ENCODE measurements at regions not wholly inside any gene's neighbourhood (a gene's known extent, or its start where the extent isn't known, plus 50 kb on each side); places are given as distances from the start of the nearest gene placed in this dataset.

DNA sequence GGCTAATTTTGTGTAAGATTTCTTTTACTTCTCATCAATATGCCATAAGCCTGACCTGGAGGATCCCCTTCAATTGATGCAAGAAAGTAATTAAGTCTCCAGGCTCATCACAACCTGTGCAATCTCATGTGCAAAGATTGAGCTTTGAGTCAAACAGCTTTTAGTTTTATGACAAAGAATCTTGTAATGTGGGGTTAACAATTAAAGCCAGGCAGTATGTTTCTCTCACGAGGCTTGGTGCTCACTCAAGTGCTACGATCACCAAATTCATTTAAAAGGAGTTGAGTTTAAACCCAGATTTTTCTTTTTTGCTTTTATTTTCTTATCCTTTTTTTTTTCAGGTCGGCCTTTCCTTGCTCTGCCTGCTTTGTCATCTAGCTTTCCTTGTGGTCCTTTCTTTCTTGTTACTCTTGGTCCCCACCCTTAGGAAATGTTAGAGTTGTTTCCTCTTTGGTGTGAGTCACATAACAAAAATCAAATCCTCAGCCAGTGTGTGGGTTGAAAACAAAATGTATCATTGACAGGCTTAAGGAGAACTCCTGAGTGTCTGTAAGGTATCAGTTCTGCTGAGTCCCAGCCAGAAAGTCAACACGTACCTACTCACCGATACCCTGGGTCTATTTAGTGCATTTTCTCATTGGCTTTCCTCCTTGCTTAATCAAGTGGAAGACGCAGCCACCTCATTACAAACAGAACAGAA lies 1037.2 kb downstream of the ADGRL2 start:
- Histone ChIP-seq H3K79me2 (ENCODE audit: control insufficient read depth, insufficient read depth, low read length) (no peaks in the 10 kb centered on the region), H3K4me1 (ENCODE audit: control insufficient read depth, insufficient read depth, low read length) (no peaks in the 10 kb centered on the region), H3K27me3 (replicated peaks in 1 of 2; ENCODE audit: control insufficient read depth in 2 of 2, insufficient read depth in 2 of 2, low read length in 1 of 2) (no peaks in the 10 kb centered on the region), H3K27ac (ENCODE audit: control insufficient read depth, insufficient read depth) (no peak overlapping the region), H4K20me1 (ENCODE audit: control insufficient read depth, insufficient read depth) (no peaks in the 10 kb centered on the region), H3K9ac (ENCODE audit: control insufficient read depth, insufficient read depth, low read length) (no peak overlapping the region), H3K36me3 (ENCODE audit: control insufficient read depth in 2 of 2, insufficient read depth in 2 of 2, low read length in 1 of 2) (no peaks in the 10 kb centered on the region), H2AFZ (ENCODE audit: control insufficient read depth, low read depth, low read length) (no peak overlapping the region), H3K4me3 (no peak overlapping the region), H3K9me3 (replicated peaks; ENCODE audit: control insufficient read depth, insufficient read depth, low read length) (no peaks in the 10 kb centered on the region), H3K4me2 (ENCODE audit: control insufficient read depth, insufficient read depth) (no peak overlapping the region)
- DNase-seq (ENCODE audit: low read depth, low spot score) (no peak), FAIRE-seq (no peak), ATAC-seq (no peak)
- SMC1A ChIA-PET (ENCODE audit: uncharacterized antibody, unreplicated experiment): interaction anchor here (1.5 kb wide), 1 partner anchor 9 kb away, joined by 3 read pairs; no protein-coding TSS in a partner anchor
- 30% methylated on average over 6 of the region's 6 CpGs for WGBS (ENCODE audit: insufficient coverage, insufficient replicate concordance, low lambda C conversion rate, missing lambda C conversion rate)
- TF ChIP-seq RB1 (IDR thresholded peaks at IDR 0.05; ENCODE audit: borderline replicate concordance): no peak
- TF ChIP-seq TAF1 (IDR thresholded peaks at IDR 0.05; ENCODE audit: borderline replicate concordance, low read depth, low read length): no peak
- TF ChIP-seq EZH2 (IDR thresholded peaks at IDR 0.05; ENCODE audit: borderline replicate concordance, control insufficient read depth, low read depth, low read length): no peak
- TF ChIP-seq, protein P1, sequence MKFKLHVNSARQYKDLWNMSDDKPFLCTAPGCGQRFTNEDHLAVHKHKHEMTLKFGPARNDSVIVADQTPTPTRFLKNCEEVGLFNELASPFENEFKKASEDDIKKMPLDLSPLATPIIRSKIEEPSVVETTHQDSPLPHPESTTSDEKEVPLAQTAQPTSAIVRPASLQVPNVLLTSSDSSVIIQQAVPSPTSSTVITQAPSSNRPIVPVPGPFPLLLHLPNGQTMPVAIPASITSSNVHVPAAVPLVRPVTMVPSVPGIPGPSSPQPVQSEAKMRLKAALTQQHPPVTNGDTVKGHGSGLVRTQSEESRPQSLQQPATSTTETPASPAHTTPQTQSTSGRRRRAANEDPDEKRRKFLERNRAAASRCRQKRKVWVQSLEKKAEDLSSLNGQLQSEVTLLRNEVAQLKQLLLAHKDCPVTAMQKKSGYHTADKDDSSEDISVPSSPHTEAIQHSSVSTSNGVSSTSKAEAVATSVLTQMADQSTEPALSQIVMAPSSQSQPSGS (IDR thresholded peaks at IDR 0.05; ENCODE audit: low read length): no peak
- no peak for TF ChIP-seq NFYB (IDR thresholded peaks at IDR 0.05; ENCODE audit: insufficient read depth, low read depth, low read length)
- no peak for TF ChIP-seq EED (IDR thresholded peaks at IDR 0.05; ENCODE audit: low read depth)
- TF ChIP-seq, protein P2, sequence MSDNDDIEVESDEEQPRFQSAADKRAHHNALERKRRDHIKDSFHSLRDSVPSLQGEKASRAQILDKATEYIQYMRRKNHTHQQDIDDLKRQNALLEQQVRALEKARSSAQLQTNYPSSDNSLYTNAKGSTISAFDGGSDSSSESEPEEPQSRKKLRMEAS (IDR thresholded peaks at IDR 0.05; ENCODE audit: low read depth, low read length): no peak
- no peak for TF ChIP-seq SREBF2 (IDR thresholded peaks at IDR 0.05; ENCODE audit: low read length)
- no peak for TF ChIP-seq CBX5 (IDR thresholded peaks at IDR 0.05; ENCODE audit: low read depth)
- RAD21 ChIA-PET (ENCODE audit: unreplicated experiment): no interaction called here
- CTCF ChIA-PET: interaction anchor here (0.5 to 0.7 kb wide), 2 partner anchors 113 to 729 kb away, joined by 3 to 4 read pairs; no protein-coding TSS in a partner anchor
- no TSS peak for BruUV-seq (replicated peaks)
- in situ Hi-C loops (cut with MboI): no loop called here
- POLR2A ChIA-PET: no interaction called here
- intact Hi-C loops (cut with micrococcal nuclease; ENCODE audit: unreplicated experiment): no loop called here
